WERI-Rb-1 (cell line): ENCODE measurements at regions not wholly inside any gene's neighbourhood (a gene's known extent, or its start where the extent isn't known, plus 50 kb on each side); places are given as distances from the start of the nearest gene placed in this dataset.

ENCODE experiments used
- DNase-seq: peaks from one replicate; pipeline ENCODE4 v3.0.0-alpha.2; 2020
- H3K27ac ChIP-seq: fragments of 250-450 bp; sonication (Bioruptor Pico); 2 replicates; pipeline ENCODE4 v1.5.1; 2020; ENCODE audit warnings: mild to moderate bottlenecking, moderate library complexity
- H3K27me3 ChIP-seq: fragments of 250-450 bp; sonication (Bioruptor Pico); 2 replicates; pipeline ENCODE4 v1.5.1; 2021; ENCODE audit warnings: mild to moderate bottlenecking, low read depth, moderate library complexity; ENCODE audit not compliant: insufficient read depth, severe bottlenecking
- H3K36me3 ChIP-seq: fragments of 250-450 bp; sonication (Bioruptor Pico); 2 replicates; pipeline ENCODE4 v1.5.1; 2020; ENCODE audit warnings: mild to moderate bottlenecking, moderate library complexity
- H3K4me3 ChIP-seq: 2 replicates; pipeline ENCODE4 v1.5.1; 2011; ENCODE audit warnings: low read depth, mild to moderate bottlenecking, control low read depth, low read length
- H3K9me3 ChIP-seq: fragments of 250-450 bp; sonication (Bioruptor Pico); 2 replicates; pipeline ENCODE4 v1.5.1; 2021; ENCODE audit warnings: mild to moderate bottlenecking, moderate library complexity; ENCODE audit not compliant: severe bottlenecking
- TF ChIP-seq, protein P1 (sequence below): IDR thresholded peaks from 2 replicates; pipeline ENCODE4 v1.5.1; 2011; ENCODE audit warnings: low read depth, mild to moderate bottlenecking, control low read depth, inconsistent platforms, low read length

DNA sequence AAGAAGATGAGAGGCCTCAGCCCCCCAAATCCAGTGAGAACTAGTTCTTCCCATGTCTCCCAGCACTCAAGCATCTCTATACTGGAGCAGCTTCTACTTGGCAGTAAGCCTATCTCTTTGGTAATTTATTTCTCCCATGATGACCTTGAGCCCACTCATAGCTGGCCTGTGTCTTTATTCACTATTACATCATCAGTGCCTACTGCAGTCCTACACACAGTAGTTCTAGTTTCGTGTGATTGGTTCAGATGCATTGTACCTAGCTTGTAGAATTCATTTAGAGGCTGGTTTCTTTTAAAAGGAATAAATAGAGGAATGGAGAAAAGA, 255.6 kb upstream of the ZFP64 start:
- DNase-seq = no peak
- Histone ChIP-seq H3K27ac (no peak overlapping the region), H3K4me3 (no peak overlapping the region), H3K9me3 (no peaks in the 10 kb centered on the region), H3K36me3 (no peaks in the 10 kb centered on the region), H3K27me3 (peaks cover 84% of the 10 kb centered on the region)
- TF ChIP-seq, protein P1, sequence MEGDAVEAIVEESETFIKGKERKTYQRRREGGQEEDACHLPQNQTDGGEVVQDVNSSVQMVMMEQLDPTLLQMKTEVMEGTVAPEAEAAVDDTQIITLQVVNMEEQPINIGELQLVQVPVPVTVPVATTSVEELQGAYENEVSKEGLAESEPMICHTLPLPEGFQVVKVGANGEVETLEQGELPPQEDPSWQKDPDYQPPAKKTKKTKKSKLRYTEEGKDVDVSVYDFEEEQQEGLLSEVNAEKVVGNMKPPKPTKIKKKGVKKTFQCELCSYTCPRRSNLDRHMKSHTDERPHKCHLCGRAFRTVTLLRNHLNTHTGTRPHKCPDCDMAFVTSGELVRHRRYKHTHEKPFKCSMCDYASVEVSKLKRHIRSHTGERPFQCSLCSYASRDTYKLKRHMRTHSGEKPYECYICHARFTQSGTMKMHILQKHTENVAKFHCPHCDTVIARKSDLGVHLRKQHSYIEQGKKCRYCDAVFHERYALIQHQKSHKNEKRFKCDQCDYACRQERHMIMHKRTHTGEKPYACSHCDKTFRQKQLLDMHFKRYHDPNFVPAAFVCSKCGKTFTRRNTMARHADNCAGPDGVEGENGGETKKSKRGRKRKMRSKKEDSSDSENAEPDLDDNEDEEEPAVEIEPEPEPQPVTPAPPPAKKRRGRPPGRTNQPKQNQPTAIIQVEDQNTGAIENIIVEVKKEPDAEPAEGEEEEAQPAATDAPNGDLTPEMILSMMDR = no peak

DNA sequence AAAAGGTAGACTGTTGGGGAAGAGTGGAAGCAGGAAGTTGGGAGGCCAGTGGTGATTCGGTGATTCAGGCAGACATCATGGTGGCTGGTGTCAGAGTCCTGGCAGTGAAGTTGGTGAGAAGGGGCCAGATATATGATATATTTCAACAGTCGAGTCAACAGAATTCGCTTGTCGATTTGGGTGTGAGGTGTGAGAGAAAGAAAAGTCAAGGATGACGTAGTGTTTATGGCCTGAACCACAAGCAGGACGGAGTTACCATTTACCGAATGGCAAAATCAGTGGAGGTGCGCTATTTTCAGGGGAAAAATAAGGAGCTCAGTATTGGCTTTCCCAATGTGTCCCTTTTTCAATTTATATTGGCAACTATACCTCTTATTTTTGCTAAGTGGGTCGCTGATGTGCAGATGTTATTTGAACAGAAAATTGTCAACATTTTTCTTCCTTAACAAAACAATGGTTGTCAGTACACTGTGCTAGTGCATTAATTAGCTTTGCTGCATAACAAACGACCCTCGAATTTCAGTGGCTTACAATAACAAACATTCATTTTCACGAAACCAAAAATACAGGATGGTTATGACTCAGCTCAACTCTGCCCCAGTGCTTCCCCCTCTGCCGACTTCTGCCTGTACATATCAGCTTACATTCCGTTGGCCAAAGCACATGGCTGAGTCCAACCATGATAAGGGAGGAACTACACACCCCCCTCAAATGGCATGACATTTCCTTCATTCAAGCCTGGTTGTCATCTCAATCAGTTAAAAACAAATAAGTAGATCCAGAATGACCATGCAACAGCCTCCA, 255.0 kb upstream of the ZFP64 start:
- Histone ChIP-seq H3K27ac (no peak overlapping the region), H3K4me3 (no peak overlapping the region), H3K36me3 (no peaks in the 10 kb centered on the region), H3K27me3 (peaks cover 81% of the 10 kb centered on the region), H3K9me3 (no peaks in the 10 kb centered on the region)
- DNase-seq = no peak
- TF ChIP-seq, protein P1 = no peak

DNA sequence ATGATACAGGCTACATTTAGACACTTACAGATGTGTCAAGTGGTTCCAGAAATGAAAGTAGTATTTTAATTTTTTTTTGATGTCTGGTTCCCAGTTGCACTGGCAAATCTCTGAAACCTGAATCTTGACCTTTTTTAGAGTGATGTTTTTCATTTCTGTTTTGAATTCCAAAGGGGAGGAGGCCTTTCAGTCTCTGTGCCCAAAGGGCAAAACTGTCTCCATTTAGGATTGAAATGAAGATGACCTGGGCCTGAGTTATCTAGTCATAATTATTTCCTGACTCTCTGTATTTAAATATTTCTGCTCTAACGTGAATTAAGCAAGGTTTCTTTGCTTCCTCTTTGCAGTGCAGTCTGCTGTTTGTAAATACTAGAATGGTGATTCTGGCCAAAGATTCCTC, 252.9 kb upstream of the ZFP64 start:
- Histone ChIP-seq H3K27me3 (peaks cover 81% of the 10 kb centered on the region), H3K27ac (no peak overlapping the region), H3K9me3 (no peaks in the 10 kb centered on the region), H3K36me3 (no peaks in the 10 kb centered on the region), H3K4me3 (no peak overlapping the region)
- TF ChIP-seq, protein P1 = no peak
- DNase-seq = no peak

DNA sequence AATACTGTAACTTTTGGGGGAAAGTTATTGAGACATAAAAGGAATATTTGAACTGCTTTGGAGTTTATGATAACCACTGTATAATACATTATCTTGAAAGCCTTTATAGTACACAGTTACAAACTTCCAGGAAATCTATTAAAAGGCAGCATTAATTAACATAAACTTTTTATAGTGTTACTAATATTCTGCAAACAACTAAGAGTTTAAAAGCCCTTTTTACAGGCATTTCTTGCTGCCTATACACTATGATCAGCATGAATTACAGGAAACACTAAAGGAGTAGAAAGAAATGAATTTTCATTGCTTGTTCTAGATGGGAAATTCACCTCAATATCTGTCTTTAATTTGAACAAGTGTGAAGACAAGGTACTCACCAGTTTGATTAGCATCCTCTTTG, 252.3 kb upstream of the ZFP64 start:
- Histone ChIP-seq H3K27me3 (peaks cover 80% of the 10 kb centered on the region), H3K9me3 (no peaks in the 10 kb centered on the region), H3K36me3 (no peaks in the 10 kb centered on the region), H3K4me3 (no peak overlapping the region), H3K27ac (no peak overlapping the region)
- no peak for DNase-seq
- TF ChIP-seq, protein P1 = no peak

DNA sequence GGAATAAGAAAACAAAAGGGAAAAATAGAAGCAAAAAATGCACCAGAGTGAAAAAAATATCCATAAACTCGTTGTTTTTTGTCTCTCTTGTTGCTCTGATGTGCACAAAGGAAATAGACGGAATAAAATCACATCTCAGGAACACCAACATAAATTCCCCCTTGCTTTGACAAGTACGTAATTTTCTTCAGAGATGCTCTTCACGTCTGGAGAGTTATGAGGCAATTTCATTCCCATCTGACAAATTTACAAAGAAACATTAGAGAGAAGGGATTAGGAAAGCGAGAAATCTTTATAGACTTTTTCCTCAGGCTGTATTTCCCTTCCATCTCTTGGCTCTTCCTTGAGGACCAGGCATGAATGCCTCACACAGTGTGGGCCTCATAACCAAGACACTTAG, 250.1 kb upstream of the ZFP64 start:
- TF ChIP-seq, protein P1 = no peak
- Histone ChIP-seq H3K27me3 (peaks cover 78% of the 10 kb centered on the region), H3K4me3 (no peak overlapping the region), H3K9me3 (no peaks in the 10 kb centered on the region), H3K36me3 (no peaks in the 10 kb centered on the region), H3K27ac (no peak overlapping the region)
- no peak for DNase-seq

DNA sequence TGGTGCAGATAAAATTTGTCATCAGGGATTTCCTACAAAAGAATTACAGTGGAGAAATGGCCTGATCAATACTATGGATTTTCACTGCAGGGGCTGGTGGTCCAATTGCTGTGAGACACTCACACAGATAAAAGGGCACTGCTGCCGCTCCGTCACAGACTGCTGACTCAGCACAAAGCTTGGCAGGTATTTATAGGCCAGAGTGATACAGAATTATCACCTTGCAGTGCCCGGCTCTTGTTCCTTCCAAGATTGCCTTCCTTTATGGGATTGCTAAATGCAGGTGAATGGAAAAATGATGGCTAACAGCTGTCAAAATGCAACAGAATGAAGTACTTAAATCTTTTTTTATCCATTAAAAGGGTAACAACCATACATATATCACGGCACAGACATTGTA, 247.8 kb upstream of the ZFP64 start:
- no peak for DNase-seq
- Histone ChIP-seq H3K36me3 (no peaks in the 10 kb centered on the region), H3K4me3 (no peak overlapping the region)

More for the DNA sequence above, 247.8 kb upstream of the ZFP64 start:
- Histone ChIP-seq H3K27ac (no peak overlapping the region), H3K27me3 (peaks cover 75% of the 10 kb centered on the region), H3K9me3 (no peaks in the 10 kb centered on the region)
- TF ChIP-seq, protein P1 = no peak
